Tibial nerve (tissue), 4 donors: ENCODE measurements at regions not wholly inside any gene's neighbourhood (a gene's known extent, or its start where the extent isn't known, plus 50 kb on each side); places are given as distances from the start of the nearest gene placed in this dataset.

ENCODE experiments used
- EP300 ChIP-seq, 2 donors: sonication (generic); formaldehyde crosslinking; IDR thresholded peaks; one replicate each; pipeline ENCODE4 v1.6.1; 2017; ENCODE audit warnings: antibody characterized with exemption in 2 of 2, mild to moderate bottlenecking in 1 of 2
- POLR2A ChIP-seq, 2 donors: fragments of 450-650 bp; IDR thresholded peaks; one replicate each; pipeline ENCODE4 v1.6.1; 2017; ENCODE audit warnings: antibody characterized with exemption in 2 of 2, mild to moderate bottlenecking in 2 of 2, moderate library complexity in 2 of 2
- TF ChIP-seq, protein P1 (sequence below), 5 experiments: fragments of 200-600 bp in 3 of 5; fragments of 450-650 bp in 2 of 5; sonication (generic) in 3 of 5; IDR thresholded peaks; one replicate each; pipeline ENCODE4 v1.5.1; 2016 to 2019; ENCODE audit warnings: antibody characterized with exemption in 5 of 5, mild to moderate bottlenecking in 3 of 5, moderate library complexity in 2 of 5

- TF ChIP-seq, protein P1, sequence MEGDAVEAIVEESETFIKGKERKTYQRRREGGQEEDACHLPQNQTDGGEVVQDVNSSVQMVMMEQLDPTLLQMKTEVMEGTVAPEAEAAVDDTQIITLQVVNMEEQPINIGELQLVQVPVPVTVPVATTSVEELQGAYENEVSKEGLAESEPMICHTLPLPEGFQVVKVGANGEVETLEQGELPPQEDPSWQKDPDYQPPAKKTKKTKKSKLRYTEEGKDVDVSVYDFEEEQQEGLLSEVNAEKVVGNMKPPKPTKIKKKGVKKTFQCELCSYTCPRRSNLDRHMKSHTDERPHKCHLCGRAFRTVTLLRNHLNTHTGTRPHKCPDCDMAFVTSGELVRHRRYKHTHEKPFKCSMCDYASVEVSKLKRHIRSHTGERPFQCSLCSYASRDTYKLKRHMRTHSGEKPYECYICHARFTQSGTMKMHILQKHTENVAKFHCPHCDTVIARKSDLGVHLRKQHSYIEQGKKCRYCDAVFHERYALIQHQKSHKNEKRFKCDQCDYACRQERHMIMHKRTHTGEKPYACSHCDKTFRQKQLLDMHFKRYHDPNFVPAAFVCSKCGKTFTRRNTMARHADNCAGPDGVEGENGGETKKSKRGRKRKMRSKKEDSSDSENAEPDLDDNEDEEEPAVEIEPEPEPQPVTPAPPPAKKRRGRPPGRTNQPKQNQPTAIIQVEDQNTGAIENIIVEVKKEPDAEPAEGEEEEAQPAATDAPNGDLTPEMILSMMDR (IDR thresholded peaks at IDR 0.05), result no peak
- TF ChIP-seq POLR2A (IDR thresholded peaks at IDR 0.05) (no peak), EP300 (IDR thresholded peaks at IDR 0.05) (no peak)
These were observed 321.0 kb upstream of the PDGFD start for GRCh38 chr11:104484804-104485554.
